Astrocyte of the spinal cord (primary cell): ENCODE measurements at regions not wholly inside any gene's neighbourhood (a gene's known extent, or its start where the extent isn't known, plus 50 kb on each side); places are given as distances from the start of the nearest gene placed in this dataset.

ENCODE experiments used
- DNase-seq: peaks from one replicate; pipeline ENCODE4 v3.0.0; 2011; ENCODE audit warnings: low read depth, low spot score
- H3K4me3 ChIP-seq: 2 replicates; pipeline ENCODE4 v1.5.1; 2011; ENCODE audit warnings: low read depth, mild to moderate bottlenecking, low read length, moderate library complexity
- in situ Hi-C: cut with HindIII; loops from 2 replicates; pipeline ENCODE4 v1.10.0; 2017; ENCODE audit warnings: low sequenced_read_pairs
- TF ChIP-seq, protein P1 (sequence below): IDR thresholded peaks from 2 replicates; pipeline ENCODE4 v1.5.1; 2012; ENCODE audit warnings: low read depth, mild to moderate bottlenecking, low read length, inconsistent platforms

DNA sequence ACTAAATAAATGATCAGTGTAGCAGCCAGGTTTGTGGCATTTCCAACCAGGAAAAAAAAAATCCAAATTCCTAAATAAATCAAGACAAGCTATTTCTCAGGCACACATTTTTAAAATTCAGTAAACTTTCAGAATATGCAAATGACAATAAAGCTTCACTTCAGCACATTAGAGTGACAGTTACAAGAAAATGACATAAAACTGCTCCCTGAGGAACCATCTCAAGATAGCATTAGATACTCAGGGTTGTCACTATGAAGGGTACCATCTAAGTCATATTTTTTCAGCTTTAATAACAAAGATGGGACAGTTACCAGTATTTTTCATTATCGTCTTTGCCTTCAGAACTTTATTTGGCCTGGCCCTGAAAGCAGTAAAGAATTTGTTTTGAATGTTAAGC, 411.3 kb upstream of the RASGEF1B start:
- no peak for DNase-seq
- in situ Hi-C loops: no loop called here
- no peak overlapping the region for H3K4me3 ChIP-seq
- TF ChIP-seq, protein P1, sequence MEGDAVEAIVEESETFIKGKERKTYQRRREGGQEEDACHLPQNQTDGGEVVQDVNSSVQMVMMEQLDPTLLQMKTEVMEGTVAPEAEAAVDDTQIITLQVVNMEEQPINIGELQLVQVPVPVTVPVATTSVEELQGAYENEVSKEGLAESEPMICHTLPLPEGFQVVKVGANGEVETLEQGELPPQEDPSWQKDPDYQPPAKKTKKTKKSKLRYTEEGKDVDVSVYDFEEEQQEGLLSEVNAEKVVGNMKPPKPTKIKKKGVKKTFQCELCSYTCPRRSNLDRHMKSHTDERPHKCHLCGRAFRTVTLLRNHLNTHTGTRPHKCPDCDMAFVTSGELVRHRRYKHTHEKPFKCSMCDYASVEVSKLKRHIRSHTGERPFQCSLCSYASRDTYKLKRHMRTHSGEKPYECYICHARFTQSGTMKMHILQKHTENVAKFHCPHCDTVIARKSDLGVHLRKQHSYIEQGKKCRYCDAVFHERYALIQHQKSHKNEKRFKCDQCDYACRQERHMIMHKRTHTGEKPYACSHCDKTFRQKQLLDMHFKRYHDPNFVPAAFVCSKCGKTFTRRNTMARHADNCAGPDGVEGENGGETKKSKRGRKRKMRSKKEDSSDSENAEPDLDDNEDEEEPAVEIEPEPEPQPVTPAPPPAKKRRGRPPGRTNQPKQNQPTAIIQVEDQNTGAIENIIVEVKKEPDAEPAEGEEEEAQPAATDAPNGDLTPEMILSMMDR: no peak

DNA sequence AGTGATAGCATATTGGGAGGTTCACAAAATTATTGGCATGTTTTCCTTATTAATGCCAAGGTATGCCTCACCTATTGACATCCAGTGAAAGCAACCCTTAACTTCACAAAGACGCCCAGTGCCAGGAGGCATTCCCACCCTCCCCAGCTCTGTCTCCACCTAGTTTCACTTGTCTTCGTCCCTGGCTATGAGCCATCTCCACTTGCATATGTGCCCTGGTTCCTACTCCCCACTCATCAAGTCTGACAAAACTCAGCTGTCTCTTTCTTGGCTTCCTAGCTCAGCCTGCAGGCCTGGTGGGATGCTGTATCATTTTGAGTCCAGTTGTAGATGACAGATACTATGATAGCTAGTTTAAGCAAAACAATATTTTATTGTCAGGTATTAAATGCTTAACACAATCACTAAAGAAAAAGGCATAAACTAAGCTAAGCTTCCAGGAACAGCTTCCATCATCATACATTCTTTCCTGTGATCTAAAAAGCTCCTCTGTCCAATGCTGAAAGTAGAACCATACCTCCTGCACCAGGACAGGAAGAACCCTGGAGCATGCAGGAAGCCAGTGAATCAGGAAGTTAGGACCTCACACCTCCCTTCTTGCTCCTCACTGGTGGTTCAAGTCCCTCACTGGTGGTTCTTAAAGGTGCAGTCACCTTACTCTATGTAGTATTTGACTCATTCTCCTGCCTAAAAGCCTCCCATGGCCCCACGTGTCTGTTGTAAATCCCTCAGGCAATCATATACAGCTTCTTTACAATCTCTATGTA, 410.3 kb upstream of the RASGEF1B start:
- TF ChIP-seq, protein P1: no peak
- in situ Hi-C loops: no loop called here
- H3K4me3 ChIP-seq: no peak overlapping the region
- DNase-seq: no peak

DNA sequence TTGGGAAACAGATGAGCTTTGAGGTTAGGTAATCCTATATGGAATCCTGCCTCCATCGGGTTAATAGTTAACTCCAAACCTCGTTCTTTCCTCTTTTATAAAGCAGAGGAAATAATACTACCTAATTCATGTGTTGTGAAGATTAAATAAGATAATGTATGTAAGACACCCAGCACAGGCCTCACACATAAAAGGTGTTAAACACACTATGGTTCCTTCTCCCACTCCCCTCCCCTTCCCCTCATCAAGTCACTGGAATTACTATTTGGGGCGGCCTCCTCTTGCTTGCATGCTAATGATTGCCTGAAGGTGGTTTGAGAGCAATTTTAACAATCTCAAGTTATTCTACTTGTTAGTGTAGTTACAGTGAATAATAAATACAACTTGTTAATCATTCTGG, 404.4 kb upstream of the RASGEF1B start:
- TF ChIP-seq, protein P1: no peak
- in situ Hi-C loops: no loop called here
- no peak overlapping the region for H3K4me3 ChIP-seq
- no peak for DNase-seq

DNA sequence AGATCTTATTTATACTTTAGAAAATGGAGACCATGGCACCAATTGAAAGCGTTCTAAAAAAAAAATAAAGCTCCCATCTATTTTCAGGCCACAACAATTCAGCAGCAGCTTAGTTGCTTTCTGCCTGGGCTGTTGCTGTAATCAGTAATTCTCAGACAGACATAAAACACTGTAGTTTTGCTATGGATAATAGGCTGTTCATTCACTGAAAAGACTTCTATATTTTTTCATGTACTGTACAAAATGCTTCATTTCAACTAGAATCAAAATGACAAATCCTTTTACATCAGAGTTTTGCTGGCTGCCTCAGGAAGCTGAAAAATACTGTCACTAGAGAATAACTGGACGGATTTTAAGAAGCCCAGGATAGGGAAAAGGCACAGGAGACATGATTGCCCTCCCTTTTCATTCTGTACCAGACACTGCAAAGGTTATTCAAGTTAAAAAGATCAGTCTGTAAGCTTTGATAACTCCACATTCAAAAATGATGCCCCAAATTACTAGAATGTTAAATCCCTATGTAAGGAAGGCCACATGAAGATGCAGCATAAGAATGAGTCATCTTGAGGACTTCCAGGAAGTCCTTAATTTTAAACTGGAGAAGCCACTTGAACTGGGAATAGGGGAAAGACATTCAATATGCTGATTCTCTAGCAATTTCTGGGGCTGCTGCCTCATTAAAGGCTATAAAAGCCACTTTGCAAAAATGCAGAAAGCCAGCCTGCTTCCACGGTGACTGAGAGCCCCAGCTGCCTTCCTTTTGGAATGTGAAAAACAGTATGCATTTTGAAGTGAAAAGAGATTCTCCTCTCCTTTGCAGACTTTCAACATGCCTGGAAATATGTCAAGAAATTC, 403.2 kb upstream of the RASGEF1B start:
- DNase-seq: no peak
- TF ChIP-seq, protein P1: no peak
- in situ Hi-C loops: no loop called here
- no peak overlapping the region for H3K4me3 ChIP-seq

DNA sequence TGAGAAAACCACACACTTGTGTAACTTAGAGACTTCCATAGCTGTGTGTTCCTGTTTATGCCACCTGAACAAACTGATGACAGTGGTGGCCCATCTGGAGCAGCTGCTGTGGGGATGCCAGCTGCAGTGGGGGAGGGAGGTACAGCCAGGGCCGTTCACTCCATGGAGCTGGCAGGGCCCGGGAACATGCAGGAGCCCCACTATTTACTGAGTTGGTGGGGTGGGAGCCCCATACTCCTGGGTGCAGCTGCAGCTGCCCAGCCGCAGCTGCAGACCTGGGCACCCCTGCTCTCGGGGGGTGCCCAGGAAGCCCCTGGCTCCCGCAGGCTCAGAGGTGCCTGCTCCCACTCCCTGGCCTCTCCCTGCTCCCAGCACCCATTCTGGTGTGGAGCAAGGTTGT, 398.6 kb upstream of the RASGEF1B start:
- DNase-seq: no peak
- in situ Hi-C loops: no loop called here
- TF ChIP-seq, protein P1: no peak
- no peak overlapping the region for H3K4me3 ChIP-seq

DNA sequence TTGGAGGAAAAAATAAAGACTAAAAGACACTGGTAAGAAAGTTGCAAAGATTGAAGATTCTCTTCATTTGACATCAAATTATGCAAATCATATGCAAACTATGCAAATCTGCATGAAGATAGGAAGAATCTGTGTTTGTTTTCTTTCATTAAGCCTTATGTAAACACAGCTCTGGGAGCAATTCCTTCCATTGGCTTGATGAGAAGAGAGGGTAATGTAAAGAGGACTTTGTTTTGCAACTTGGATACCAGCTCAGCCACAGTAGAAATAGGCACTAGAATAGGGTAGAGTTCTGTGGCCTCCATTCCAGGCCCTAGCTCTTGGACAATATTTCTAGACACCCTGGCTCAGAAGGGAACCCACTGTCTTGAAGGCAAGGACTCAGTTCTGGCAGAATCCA, 388.4 kb upstream of the RASGEF1B start:
- TF ChIP-seq, protein P1: no peak
- no peak for DNase-seq
- H3K4me3 ChIP-seq: no peak overlapping the region
- in situ Hi-C loops: no loop called here
